Stimulated activated CD4-positive, alpha-beta T cell treated with anti-CD3 and anti-CD28 coated beads, Interleukin-15, amount 100 ng/mL, for 24 hours (primary cell): ENCODE measurements at regions not wholly inside any gene's neighbourhood (a gene's known extent, or its start where the extent isn't known, plus 50 kb on each side); places are given as distances from the start of the nearest gene placed in this dataset.
A peak's percentile ranks its signal among the peaks of the same experiment; 100 is the strongest.

Experiments
- DNase-seq: peaks from one replicate; pipeline ENCODE4 v3.0.0-alpha.2; 2020

GRCh38 chr14:34034447-34035176, 83.7 kb upstream of the EGLN3 start:
- DNase-seq, result no peak

GRCh38 chr14:34032720-34033119, 81.8 kb upstream of the EGLN3 start:
- no peak for DNase-seq

- no peak for DNase-seq
Measured at GRCh38 chr14:34030864-34031263, 80.0 kb upstream of the EGLN3 start.

- DNase-seq, result no peak
Measured at GRCh38 chr14:34029921-34030334, 79.1 kb upstream of the EGLN3 start.

GRCh38 chr14:34027990-34028495, 77.2 kb upstream of the EGLN3 start:
- DNase-seq, result no peak

GRCh38 chr14:34027130-34027989, 76.5 kb upstream of the EGLN3 start:
- DNase-seq, result no peak

- no peak for DNase-seq
Measured at GRCh38 chr14:34025325-34026017, 74.6 kb upstream of the EGLN3 start.

GRCh38 chr14:34024768-34025144, 73.9 kb upstream of the EGLN3 start:
- DNase-seq, result no peak

- DNase-seq, result no peak
Measured at GRCh38 chr14:34023824-34024767, 73.2 kb upstream of the EGLN3 start.

GRCh38 chr14:34021096-34021495, 70.2 kb upstream of the EGLN3 start:
- DNase-seq, result no peak

GRCh38 chr14:34020014-34020413, 69.1 kb upstream of the EGLN3 start:
- no peak for DNase-seq

- DNase-seq, result peak; percentile 6
Measured at GRCh38 chr14:34018564-34019244, 67.8 kb upstream of the EGLN3 start.

- DNase-seq, result no peak
Measured at GRCh38 chr14:34018125-34018524, 67.3 kb upstream of the EGLN3 start.

GRCh38 chr14:34015383-34015782, 64.5 kb upstream of the EGLN3 start:
- no peak for DNase-seq

- no peak for DNase-seq
Measured at GRCh38 chr14:34014936-34015335, 64.1 kb upstream of the EGLN3 start.

GRCh38 chr14:34013721-34014060, 62.8 kb upstream of the EGLN3 start:
- no peak for DNase-seq

- DNase-seq, result no peak
Measured at GRCh38 chr14:34012978-34013720, 62.3 kb upstream of the EGLN3 start.

- DNase-seq, result no peak
Measured at GRCh38 chr14:34012369-34012768, 61.5 kb upstream of the EGLN3 start.

GRCh38 chr14:34009956-34010355, 59.1 kb upstream of the EGLN3 start:
- DNase-seq, result no peak

- no peak for DNase-seq
Measured at GRCh38 chr14:34007902-34008301, 57.0 kb upstream of the EGLN3 start.

GRCh38 chr14:34005901-34006300, 55.0 kb upstream of the EGLN3 start:
- no peak for DNase-seq
